Anterior cingulate cortex (tissue), 58 donors: ENCODE measurements at regions not wholly inside any gene's neighbourhood (a gene's known extent, or its start where the extent isn't known, plus 50 kb on each side); places are given as distances from the start of the nearest gene placed in this dataset.
"Not testable (repeated sequence)": the region's sequence is repeated elsewhere in the genome, so short reads cannot be mapped to it uniquely, and the experiment has no call there.

Experiments used
- DNase-seq, 58 donors: peaks; one replicate each; lab custom pipeline; 2025; lab: John Stamatoyannopoulos, UW

GRCh38 chr1:104636581-104636980, 886.9 kb downstream of the AMY1C start:
- DNase-seq = no peak

DNA sequence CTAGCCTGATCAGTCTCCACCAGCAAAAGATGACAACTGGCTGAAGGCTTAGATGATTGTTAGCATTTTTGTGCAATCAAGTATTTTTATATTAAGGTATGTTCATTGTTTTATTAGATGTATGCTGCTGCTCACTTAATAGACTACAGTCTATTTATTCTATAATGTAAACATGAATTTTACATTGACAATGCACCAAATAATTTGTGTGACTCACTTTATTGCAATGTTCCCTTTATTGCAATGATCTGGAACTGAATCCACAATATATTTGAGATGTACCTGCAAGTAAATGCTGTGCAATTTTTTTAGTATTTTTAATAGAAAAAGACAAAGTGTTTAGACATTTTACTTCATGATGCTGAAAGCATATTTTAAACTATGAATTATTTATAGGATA, 896.5 kb downstream of the AMY1C start:
- DNase-seq = no peak

- no peak for DNase-seq
These were observed 898.6 kb downstream of the AMY1C start for GRCh38 chr1:104648269-104648691.

GRCh38 chr1:104664374-104664773, 914.7 kb downstream of the AMY1C start:
- DNase-seq = not testable (repeated sequence)

GRCh38 chr1:104665300-104665699, 915.6 kb downstream of the AMY1C start:
- no peak for DNase-seq

GRCh38 chr1:104671684-104672353, 922.1 kb downstream of the AMY1C start:
- DNase-seq = no peak

GRCh38 chr1:104699433-104699832, 949.7 kb downstream of the AMY1C start:
- DNase-seq = no peak

DNA sequence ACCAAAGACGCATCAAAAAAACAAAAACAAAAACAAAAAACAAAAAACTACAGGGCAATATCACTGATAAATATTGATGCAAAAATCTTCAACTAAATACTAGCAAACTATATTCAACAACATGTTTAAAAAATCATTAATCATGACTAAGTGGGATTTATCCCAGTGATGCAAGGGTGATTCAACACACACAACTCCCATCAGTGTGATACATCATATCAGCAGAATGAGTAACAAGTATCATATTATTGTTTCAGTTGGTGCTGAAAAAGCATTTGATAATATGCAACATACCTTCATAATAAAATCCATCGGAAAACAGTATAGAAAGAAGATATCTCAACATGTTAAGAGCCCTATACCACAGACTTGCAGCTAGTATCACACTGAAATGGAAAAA, 953.0 kb downstream of the AMY1C start:
- no peak for DNase-seq

DNA sequence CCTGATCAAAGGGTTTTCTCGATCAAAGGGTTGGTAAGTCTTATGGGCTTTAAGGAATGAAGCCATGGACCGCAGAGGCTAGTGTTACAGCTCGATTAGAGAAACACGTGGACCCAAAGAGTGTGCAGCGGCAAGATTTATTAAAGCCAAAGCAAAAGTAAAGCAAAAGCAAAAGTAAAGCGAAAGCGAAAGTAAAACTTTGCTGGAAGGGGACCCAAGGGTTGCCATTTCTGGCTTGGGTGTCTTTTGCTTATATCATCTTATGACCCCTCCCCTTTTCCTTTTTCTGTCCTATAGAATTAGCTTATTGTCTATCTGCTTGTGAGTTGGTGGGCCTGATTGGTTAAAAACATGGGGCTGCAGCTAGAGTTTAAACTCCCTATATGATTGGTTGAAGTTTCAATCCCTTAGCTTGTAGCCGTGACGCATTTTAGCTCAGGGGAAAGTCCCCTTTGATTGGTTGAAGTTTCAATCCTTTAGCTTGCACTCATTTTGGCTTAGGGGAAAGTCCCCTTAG, 957.0 kb downstream of the AMY1C start:
- no peak for DNase-seq

DNA sequence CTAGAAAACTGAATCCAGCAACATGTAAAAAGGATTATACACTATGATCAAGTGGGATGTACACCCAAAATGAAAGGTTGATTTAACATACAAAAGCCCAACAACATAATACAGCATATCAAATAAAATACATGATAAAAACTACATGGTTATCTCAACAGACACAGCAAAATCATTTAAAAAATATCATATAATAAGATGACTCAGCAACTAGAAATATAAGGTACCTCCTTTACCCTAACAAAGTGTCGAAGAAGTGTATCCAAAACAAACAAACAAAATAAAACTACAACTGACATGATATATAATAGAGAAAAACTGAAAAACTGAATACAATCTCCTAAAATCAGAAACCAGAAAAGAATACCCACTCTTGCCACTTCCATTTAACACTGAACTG, 969.1 kb downstream of the AMY1C start:
- no peak for DNase-seq

DNA sequence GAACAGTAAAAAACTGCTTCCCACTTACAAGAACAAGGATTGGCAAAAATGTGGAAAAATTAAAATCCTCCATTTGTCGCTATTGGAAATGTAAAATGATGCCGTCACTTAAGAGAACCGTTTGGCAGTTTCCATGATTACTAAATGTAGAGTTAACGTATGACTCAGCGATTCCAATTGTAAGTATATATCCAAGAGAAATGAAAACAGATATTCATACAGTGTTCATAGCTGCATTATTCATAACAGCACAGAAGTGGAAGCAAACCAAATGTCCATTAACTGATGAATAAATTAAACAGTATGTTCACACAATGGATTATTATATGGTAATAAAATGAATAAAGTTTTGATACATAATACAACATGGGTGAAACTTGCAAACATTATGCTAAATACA, 971.0 kb downstream of the AMY1C start:
- DNase-seq = no peak

- DNase-seq = no peak
These were observed 977.2 kb downstream of the AMY1C start for GRCh38 chr1:104726917-104727316.

DNA sequence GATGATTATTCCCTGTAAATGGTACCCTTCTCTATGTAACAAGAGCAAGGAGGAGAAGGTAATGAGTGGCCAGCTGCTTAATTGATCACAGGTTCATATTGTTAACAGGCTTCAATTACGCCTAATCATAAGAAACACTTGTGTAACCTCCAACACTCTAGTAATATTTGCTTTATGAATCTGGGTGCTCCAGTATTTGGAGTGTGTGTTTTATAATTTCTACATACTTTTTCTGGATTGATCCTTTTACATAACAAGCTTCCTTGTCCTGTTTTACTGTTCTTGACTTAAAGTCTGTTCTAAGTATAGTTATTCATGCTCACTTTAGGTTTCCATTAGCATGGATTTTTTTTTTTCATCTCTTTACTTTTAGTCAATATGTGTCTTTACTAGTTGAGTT, 984.2 kb downstream of the AMY1C start:
- no peak for DNase-seq

DNA sequence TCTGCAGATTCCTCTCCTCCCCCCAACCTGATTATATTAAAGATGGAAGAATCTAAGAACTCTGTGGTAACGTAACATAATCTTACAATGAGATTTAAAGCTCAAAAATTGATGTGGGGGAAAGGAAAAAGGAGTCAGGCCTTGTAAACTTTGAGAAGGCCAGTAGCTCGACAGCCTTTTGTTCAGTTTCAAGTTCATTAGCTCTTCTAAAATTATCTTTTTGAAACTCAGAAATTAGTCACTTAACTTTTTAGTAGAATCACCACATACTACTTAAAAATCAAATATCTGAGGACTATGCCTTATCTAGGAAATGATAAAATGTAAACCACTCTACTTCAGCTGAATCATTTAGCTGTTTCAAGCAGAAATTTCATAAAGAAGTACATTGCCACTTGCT, 996.2 kb downstream of the AMY1C start:
- no peak for DNase-seq

DNA sequence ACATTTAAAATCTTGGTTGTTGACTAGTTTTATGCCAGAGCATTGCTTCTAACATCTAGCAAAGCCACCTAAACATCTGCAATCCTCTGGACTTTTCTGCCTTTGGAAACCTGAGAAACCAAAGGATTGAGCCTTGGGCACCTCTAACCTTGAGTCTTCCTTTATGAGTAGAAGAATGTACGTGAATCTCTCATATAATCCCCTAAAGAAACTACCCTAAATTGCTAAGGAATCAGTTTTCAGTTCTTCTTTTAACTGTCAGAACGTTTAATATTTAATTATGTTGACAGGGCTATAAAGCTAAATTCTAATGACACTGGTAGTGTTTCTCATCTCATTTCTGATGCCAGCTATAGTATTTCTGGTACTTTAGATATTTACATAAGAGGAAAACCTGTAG, 997.3 kb downstream of the AMY1C start:
- no peak for DNase-seq

DNA sequence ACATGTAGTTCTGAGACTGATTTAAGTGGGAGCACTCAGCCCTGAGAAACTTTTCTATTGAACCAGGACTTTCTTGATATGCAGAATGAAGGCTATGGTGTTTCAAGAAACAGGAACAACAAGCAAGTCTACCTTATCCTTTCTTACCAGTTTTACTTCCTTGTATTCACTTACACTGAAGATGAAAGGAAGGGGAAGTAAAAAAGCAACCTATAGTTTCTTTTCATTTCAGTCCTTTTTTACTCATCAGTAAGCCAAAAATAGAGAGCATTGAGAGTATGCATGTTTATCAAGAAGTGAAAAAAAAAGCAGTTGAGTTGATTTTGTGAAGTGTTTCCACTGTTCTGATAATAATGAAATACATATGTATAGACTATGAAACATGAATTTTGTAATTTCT, 1010.3 kb downstream of the AMY1C start:
- DNase-seq = peak in 1 of 58 donors; percentile 6

DNA sequence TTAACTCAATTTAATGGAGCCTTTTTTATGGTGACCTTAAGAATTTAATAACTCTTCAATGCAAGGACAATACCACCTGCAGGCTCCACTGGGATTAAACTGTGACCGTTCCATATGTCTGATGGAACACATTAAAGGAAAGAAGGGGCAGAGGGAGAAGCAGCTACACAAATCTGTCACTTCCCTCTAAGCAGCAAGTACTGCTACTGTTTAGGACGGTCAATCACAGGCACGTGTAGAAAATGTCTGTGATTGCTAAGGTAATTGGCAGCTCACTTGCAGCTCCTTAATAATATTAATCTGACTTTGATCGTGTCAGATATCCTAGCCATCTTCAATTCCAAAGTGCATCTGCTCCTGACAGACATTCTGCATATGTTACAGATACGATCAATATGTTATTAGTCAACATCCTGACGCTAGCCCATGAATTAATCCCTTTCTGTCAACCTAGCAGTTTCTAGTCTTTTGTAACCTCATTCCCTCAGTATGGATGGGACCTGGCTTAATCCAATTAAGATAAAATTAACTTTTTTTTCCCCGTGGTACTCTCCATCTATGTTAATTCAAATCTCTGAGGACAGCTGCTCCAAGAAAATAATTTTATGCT, 1012.4 kb downstream of the AMY1C start:
- DNase-seq = no peak

DNA sequence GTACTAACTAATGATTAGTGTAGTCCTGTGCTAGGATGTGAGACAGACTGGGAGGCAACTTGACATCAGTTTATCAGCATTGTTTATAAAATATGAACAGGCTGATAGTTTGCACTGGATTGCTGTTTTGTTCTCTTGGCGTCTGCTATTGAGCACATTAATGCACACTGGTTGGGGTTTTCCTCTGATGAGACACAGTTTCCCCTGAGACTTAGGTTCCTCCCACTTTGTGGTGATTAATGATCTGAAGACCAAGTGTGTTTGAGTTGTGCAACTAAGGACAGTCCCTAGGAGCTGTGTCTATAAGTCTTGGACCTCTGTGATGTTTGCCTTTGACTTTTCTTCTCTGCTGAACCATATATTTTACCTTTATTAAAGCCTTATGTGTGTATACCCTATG, 1015.4 kb downstream of the AMY1C start:
- DNase-seq = no peak

DNA sequence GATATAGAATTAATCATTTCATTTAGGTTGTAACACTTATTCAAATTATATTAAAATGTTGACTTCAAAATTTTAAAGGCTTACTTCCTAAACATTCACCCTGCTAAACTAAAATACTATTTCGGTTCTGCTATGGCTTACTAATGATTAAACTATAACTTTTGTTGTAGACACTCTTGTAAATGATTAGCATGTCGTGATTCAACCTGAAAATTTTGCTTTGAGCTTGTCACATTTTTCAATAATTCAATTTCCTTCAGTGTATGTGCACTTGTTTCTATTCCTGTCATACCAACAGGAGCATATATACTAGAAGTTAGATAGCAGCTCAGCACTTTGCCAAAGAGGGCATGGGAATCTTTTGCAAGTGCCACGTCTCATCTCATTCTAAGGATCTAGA, 1018.8 kb downstream of the AMY1C start:
- DNase-seq = no peak

GRCh38 chr1:104780470-104781078, 1030.9 kb downstream of the AMY1C start:
- DNase-seq = peak in 3 of 58 donors; percentile 0 to 12 (median 1)

GRCh38 chr1:104785575-104786187, 1036.0 kb downstream of the AMY1C start:
- no peak for DNase-seq
